ENCODE measurements at regions not wholly inside any gene's neighbourhood (a gene's known extent, or its start where the extent isn't known, plus 50 kb on each side); places are given as distances from the start of the nearest gene placed in this dataset.

- no peak for DNase-seq
Observed at GRCh38 chr10:3364768-3365480, 192.3 kb upstream of the PITRM1 start.

GRCh38 chr10:3363311-3364045 lies 190.9 kb upstream of the PITRM1 start:
- DNase-seq = no peak

GRCh38 chr10:3362394-3362793 lies 189.8 kb upstream of the PITRM1 start:
- no peak for DNase-seq

- DNase-seq = no peak
Observed at GRCh38 chr10:3361640-3362039, 189.1 kb upstream of the PITRM1 start.

- DNase-seq = no peak
Observed at GRCh38 chr10:3357737-3358136, 185.2 kb upstream of the PITRM1 start.

- no peak for DNase-seq
Observed at GRCh38 chr10:3355536-3355935, 183.0 kb upstream of the PITRM1 start.

GRCh38 chr10:3354174-3354900 lies 181.8 kb upstream of the PITRM1 start:
- no peak for DNase-seq

GRCh38 chr10:3353235-3353634 lies 180.7 kb upstream of the PITRM1 start:
- no peak for DNase-seq

GRCh38 chr10:3350617-3351258 lies 178.2 kb upstream of the PITRM1 start:
- no peak for DNase-seq

GRCh38 chr10:3350205-3350604 lies 177.6 kb upstream of the PITRM1 start:
- DNase-seq = no peak

GRCh38 chr10:3348564-3348963 lies 176.0 kb upstream of the PITRM1 start:
- DNase-seq = no peak

- DNase-seq = no peak
Observed at GRCh38 chr10:3347413-3348182, 175.0 kb upstream of the PITRM1 start.

GRCh38 chr10:3346851-3347250 lies 174.3 kb upstream of the PITRM1 start:
- no peak for DNase-seq

- DNase-seq = no peak
Observed at GRCh38 chr10:3342771-3343170, 170.2 kb upstream of the PITRM1 start.

- no peak for DNase-seq
Observed at GRCh38 chr10:3340127-3340730, 167.6 kb upstream of the PITRM1 start.

GRCh38 chr10:3339531-3339950 lies 167.0 kb upstream of the PITRM1 start:
- no peak for DNase-seq

- DNase-seq = no peak
Observed at GRCh38 chr10:3339121-3339520, 166.5 kb upstream of the PITRM1 start.

- no peak for DNase-seq
Observed at GRCh38 chr10:3337741-3338140, 165.2 kb upstream of the PITRM1 start.

- DNase-seq = no peak
Observed at GRCh38 chr10:3336673-3337293, 164.2 kb upstream of the PITRM1 start.

- DNase-seq = no peak
Observed at GRCh38 chr10:3333426-3333825, 160.8 kb upstream of the PITRM1 start.

- no peak for DNase-seq
Observed at GRCh38 chr10:3331690-3332230, 159.2 kb upstream of the PITRM1 start.

Measured in stimulated activated CD8-positive, alpha-beta memory T cell treated with anti-CD3 and anti-CD28 coated beads, Interleukin-4, amount 100 ng/mL, for 48 hours (primary cell).